H4 (cell line): ENCODE measurements at regions not wholly inside any gene's neighbourhood (a gene's known extent, or its start where the extent isn't known, plus 50 kb on each side); places are given as distances from the start of the nearest gene placed in this dataset.
"Not testable (repeated sequence)": the region's sequence is repeated elsewhere in the genome, so short reads cannot be mapped to it uniquely, and the experiment has no call there.

Source experiments
- DNase-seq: peaks from one replicate; pipeline ENCODE4 v3.0.0-alpha.2; 2015; ENCODE audit warnings: low spot score

GRCh38 chr14:86739761-86740160, 1209.8 kb downstream of the FLRT2 start:
- DNase-seq: no peak

GRCh38 chr14:86731427-86731826, 1201.5 kb downstream of the FLRT2 start:
- not testable (repeated sequence) for DNase-seq

- no peak for DNase-seq
Observed at GRCh38 chr14:86723254-86723624, 1193.3 kb downstream of the FLRT2 start.

GRCh38 chr14:86722612-86723253, 1192.8 kb downstream of the FLRT2 start:
- DNase-seq: no peak

GRCh38 chr14:86714575-86714974, 1184.6 kb downstream of the FLRT2 start:
- DNase-seq: no peak

GRCh38 chr14:86714153-86714552, 1184.2 kb downstream of the FLRT2 start:
- no peak for DNase-seq

GRCh38 chr14:86712727-86713126, 1182.8 kb downstream of the FLRT2 start:
- DNase-seq: no peak

- DNase-seq: no peak
Observed at GRCh38 chr14:86712176-86712575, 1182.2 kb downstream of the FLRT2 start.

GRCh38 chr14:86708846-86709339, 1178.9 kb downstream of the FLRT2 start:
- DNase-seq: no peak

GRCh38 chr14:86707071-86707470, 1177.1 kb downstream of the FLRT2 start:
- no peak for DNase-seq

GRCh38 chr14:86683561-86683960, 1153.6 kb downstream of the FLRT2 start:
- no peak for DNase-seq

GRCh38 chr14:86675059-86675458, 1145.1 kb downstream of the FLRT2 start:
- DNase-seq: no peak

GRCh38 chr14:86673523-86673969, 1143.6 kb downstream of the FLRT2 start:
- no peak for DNase-seq

GRCh38 chr14:86672080-86672479, 1142.1 kb downstream of the FLRT2 start:
- no peak for DNase-seq

GRCh38 chr14:86665975-86666374, 1136.0 kb downstream of the FLRT2 start:
- DNase-seq: no peak

- no peak for DNase-seq
Observed at GRCh38 chr14:86662334-86662733, 1132.4 kb downstream of the FLRT2 start.

- peak; percentile 62 for DNase-seq
Observed at GRCh38 chr14:86654558-86655184, 1124.7 kb downstream of the FLRT2 start.

GRCh38 chr14:86652526-86652925, 1122.6 kb downstream of the FLRT2 start:
- no peak for DNase-seq

GRCh38 chr14:86646696-86647690, 1117.0 kb downstream of the FLRT2 start:
- peak; percentile 13 for DNase-seq

- DNase-seq: no peak
Observed at GRCh38 chr14:86646125-86646524, 1116.2 kb downstream of the FLRT2 start.

GRCh38 chr14:86641310-86641709, 1111.4 kb downstream of the FLRT2 start:
- DNase-seq: no peak

GRCh38 chr14:86640288-86640687, 1110.3 kb downstream of the FLRT2 start:
- DNase-seq: no peak
